ENCODE measurements at regions not wholly inside any gene's neighbourhood (a gene's known extent, or its start where the extent isn't known, plus 50 kb on each side); places are given as distances from the start of the nearest gene placed in this dataset.

DNA sequence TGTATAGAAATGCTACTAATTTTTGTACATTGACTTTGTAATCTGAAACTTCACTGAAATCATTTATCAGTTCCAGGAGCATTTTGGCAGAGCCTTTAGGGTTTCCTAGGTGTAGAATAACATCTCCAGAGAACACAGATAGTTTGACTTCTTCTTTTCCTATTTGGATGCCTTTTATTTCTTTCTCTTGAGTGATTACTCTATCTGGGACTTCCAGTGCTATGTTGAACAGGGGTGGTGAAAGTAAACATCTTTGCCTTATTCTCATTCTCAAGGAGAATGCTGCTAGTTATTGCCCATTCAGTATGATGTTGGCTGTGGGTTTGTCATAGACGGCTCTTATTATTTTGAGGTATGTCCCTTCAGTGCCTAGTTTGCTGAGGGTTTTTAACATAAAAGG lies 697.9 kb upstream of the ROBO1 start:
- 92% methylated on average over 1 of the region's 1 CpG for WGBS
- H3K27ac ChIP-seq (ENCODE audit: low read depth) = no peak overlapping the region

DNA sequence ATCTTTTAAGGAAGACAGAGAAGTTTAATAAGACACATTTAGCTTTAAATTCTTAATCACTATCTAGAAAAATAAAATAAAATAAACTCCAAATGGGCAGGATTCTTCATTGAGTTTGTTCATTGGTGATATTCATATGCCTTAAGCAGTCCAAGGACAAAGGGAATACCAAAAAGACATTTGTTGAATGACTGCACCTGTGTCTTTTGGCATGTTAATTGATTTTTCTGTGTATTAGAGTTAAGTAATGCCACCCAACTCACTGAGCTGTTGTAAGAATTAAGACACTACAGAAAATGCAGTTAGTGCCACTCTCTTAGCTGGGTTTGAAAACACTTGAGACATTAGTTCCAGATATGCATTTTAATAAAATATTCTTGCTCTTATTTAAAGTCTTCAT lies 683.6 kb upstream of the ROBO1 start:
- DNase-seq (ENCODE audit: extremely low spot score) = no peak
- H3K4me3 ChIP-seq (ENCODE audit: low read depth, low read length) = no peak overlapping the region
- no peaks in the 10 kb centered on the region for H3K36me3 ChIP-seq (ENCODE audit: insufficient read depth)
- H3K27ac ChIP-seq (ENCODE audit: low read depth) = no peak overlapping the region
- no peaks in the 10 kb centered on the region for H3K4me1 ChIP-seq (ENCODE audit: insufficient read depth)

More for the DNA sequence above, 697.9 kb upstream of the ROBO1 start:
- DNase-seq (ENCODE audit: extremely low spot score) = no peak
- Histone ChIP-seq H3K4me1 (ENCODE audit: insufficient read depth) (no peaks in the 10 kb centered on the region), H3K36me3 (ENCODE audit: insufficient read depth) (no peaks in the 10 kb centered on the region), H3K4me3 (ENCODE audit: low read depth, low read length) (no peak overlapping the region)

DNA sequence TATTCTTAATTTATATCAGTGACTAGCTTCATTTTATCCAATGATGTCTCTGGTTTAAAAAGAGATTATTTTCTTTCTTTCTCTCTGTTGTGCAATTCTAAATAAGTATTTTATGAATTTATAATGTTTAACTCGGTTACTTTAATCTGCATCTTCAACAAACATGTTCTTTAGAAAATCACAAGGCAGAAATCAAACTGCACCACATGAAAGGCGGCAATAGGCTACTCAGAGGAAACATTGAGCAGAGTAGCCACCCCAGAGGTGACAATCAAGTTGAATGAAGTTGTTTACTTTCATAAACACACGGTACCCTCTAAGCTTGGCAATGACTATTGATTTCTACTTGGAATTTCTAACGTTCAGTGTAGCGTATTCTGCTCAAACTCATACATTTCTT lies 677.8 kb upstream of the ROBO1 start:
- Histone ChIP-seq H3K4me1 (ENCODE audit: insufficient read depth) (no peaks in the 10 kb centered on the region), H3K27ac (ENCODE audit: low read depth) (no peak overlapping the region), H3K4me3 (ENCODE audit: low read depth, low read length) (no peak overlapping the region), H3K36me3 (ENCODE audit: insufficient read depth) (no peaks in the 10 kb centered on the region)
- WGBS = 72% methylated on average over 5 of the region's 5 CpGs
- no peak for DNase-seq (ENCODE audit: extremely low spot score)

DNA sequence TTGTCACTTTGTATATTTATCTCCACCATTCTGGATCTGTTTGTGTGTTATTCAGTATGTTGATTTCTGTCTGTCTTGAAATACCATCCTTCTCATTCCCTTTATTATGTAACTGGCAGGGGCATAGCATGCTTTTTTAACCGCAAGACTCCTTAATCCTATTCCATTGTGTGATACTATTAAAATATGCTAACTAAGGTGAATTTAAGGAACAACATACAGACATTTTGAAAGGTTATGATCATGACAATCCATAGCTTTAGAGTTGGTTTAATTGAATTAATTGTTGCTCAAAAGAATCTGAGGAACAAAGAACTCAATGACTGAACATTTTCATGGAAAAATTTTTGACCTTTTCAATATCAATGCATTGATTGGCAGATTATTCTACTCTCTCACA lies 677.3 kb upstream of the ROBO1 start:
- no peak overlapping the region for H3K27ac ChIP-seq (ENCODE audit: low read depth)

DNA sequence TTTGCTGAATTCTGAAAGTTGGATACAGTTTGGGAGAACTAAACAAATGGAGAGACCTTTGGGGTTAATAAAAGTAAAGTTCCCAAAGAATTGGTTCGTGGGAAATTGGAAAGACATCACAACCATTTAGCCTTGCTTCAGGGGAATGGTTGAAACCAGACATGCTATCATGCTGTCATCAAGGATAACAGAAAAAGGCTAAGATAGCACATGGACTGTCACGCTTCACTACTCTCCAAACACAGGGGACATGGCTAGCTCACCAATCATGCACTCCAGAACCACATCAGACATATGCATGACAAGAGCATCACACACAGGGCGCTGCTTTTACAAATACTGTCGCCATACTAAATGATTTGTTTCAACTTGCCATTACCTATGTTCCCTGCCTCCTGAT lies 671.7 kb upstream of the ROBO1 start:
- Histone ChIP-seq H3K36me3 (ENCODE audit: insufficient read depth) (no peaks in the 10 kb centered on the region), H3K4me1 (ENCODE audit: insufficient read depth) (no peaks in the 10 kb centered on the region), H3K27ac (ENCODE audit: low read depth) (no peak overlapping the region), H3K4me3 (ENCODE audit: low read depth, low read length) (no peak overlapping the region)
- WGBS = 80% methylated on average over 4 of the region's 4 CpGs
- DNase-seq (ENCODE audit: extremely low spot score) = no peak

More for the DNA sequence above, 677.3 kb upstream of the ROBO1 start:
- Histone ChIP-seq H3K4me1 (ENCODE audit: insufficient read depth) (no peaks in the 10 kb centered on the region), H3K4me3 (ENCODE audit: low read depth, low read length) (no peak overlapping the region), H3K36me3 (ENCODE audit: insufficient read depth) (no peaks in the 10 kb centered on the region)
- WGBS = 61% methylated on average over 1 of the region's 1 CpG
- no peak for DNase-seq (ENCODE audit: extremely low spot score)

DNA sequence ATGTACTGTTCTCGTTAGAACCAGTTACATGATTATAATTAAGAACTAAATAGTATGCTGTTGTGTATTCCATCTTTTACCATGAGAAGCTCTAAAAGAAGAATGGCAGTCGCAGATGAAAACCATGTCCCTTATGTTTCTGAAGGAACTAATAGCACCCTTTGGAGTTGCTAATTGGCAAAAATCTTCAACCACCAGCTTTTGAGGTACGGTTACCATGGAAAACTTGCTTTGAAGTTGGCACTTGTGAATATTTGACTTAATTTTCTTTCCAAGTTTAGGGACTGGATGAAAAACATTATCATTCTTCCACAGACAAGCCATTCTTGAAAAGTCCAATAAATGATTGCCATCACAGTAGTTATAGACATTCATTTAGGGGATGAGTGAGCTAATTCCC lies 666.6 kb upstream of the ROBO1 start:
- no peak overlapping the region for H3K4me3 ChIP-seq (ENCODE audit: low read depth, low read length)
- no peak overlapping the region for H3K27ac ChIP-seq (ENCODE audit: low read depth)
- 93% methylated on average over 3 of the region's 3 CpGs for WGBS
- no peaks in the 10 kb centered on the region for H3K36me3 ChIP-seq (ENCODE audit: insufficient read depth)
- H3K4me1 ChIP-seq (ENCODE audit: insufficient read depth) = no peaks in the 10 kb centered on the region
- no peak for DNase-seq (ENCODE audit: extremely low spot score)

DNA sequence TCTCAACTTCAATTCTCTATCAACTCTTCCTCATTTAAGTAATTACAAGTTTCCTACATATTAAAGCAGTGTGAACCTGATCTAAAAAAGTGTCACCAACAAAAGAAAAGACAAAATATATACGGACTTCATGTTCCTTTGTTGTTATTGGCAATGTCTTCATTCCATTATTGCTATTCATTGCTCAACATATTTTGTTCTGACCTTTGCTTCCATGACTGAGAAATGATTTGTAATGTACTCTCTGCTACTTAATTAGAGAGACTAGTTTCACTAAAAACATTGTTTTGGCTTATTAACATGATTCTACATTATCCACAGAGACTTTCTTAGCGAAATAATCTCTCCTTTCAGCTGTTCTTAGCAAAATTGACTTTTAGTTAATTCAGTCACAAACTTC lies 657.2 kb upstream of the ROBO1 start:
- no peak for DNase-seq (ENCODE audit: extremely low spot score)
- no peak overlapping the region for H3K27ac ChIP-seq (ENCODE audit: low read depth)
- H3K4me3 ChIP-seq (ENCODE audit: low read depth, low read length) = no peak overlapping the region
- no peaks in the 10 kb centered on the region for H3K4me1 ChIP-seq (ENCODE audit: insufficient read depth)
- H3K36me3 ChIP-seq (ENCODE audit: insufficient read depth) = no peaks in the 10 kb centered on the region
- WGBS = 43% methylated on average over 2 of the region's 2 CpGs

DNA sequence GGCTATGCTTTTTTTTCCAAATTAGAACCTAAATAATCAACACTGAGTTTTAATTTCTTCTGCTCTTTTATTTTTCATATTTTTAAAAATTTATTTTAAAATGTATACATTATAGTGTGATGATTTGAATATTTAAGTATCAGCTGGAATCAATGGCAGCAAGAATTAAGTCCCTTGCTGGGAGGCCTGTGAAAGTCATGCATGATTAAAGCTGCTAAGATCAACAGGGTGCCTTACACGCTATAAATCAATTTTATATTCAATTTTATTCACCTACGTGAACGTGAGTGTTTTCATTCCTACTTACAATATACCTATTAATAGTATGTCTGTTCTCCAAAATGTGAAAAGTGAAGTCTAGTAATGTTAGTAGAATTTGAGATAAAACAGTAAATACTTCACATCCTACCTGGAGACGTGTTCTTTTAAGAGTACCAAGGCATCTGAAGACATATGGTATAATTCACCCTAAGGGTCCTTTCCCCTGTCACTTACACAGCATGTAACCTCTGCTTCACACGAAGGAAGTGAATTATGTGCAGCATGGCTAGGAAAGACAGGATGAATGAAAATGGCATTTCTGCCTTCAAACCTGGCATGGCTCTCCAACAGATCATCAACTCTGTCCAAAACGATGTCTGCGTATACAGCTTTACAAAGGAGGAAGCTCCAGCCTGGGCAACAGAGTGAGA lies 640.4 kb upstream of the ROBO1 start:
- DNase-seq (ENCODE audit: extremely low spot score) = no peak
- no peak overlapping the region for H3K4me3 ChIP-seq (ENCODE audit: low read depth, low read length)
- H3K27ac ChIP-seq (ENCODE audit: low read depth) = no peak overlapping the region
- 55% methylated on average over 7 of the region's 7 CpGs for WGBS
- no peaks in the 10 kb centered on the region for H3K4me1 ChIP-seq (ENCODE audit: insufficient read depth)
- no peaks in the 10 kb centered on the region for H3K36me3 ChIP-seq (ENCODE audit: insufficient read depth)

DNA sequence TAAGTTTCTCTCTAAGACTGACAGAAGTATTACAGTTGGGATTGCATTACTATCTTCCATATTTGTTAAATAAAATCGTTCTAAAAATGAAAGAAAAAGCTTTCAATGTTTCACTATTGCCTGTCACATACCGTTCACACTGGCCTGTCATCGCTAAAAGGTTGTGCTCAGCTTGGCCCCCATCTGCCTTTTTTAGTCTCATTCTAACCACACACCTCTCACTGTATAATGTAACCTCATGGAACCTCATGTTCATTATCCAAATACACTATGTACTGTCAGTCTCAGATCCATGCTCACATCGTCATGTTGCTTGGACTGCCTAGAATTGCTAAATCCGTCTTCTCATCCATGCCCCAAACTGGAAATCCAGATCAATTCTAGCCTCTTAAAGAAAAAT lies 637.8 kb upstream of the ROBO1 start:
- H3K27ac ChIP-seq (ENCODE audit: low read depth) = no peak overlapping the region
- 94% methylated on average over 5 of the region's 5 CpGs for WGBS
- H3K4me3 ChIP-seq (ENCODE audit: low read depth, low read length) = no peak overlapping the region
- DNase-seq (ENCODE audit: extremely low spot score) = no peak
- no peaks in the 10 kb centered on the region for H3K36me3 ChIP-seq (ENCODE audit: insufficient read depth)
- H3K4me1 ChIP-seq (ENCODE audit: insufficient read depth) = no peaks in the 10 kb centered on the region

DNA sequence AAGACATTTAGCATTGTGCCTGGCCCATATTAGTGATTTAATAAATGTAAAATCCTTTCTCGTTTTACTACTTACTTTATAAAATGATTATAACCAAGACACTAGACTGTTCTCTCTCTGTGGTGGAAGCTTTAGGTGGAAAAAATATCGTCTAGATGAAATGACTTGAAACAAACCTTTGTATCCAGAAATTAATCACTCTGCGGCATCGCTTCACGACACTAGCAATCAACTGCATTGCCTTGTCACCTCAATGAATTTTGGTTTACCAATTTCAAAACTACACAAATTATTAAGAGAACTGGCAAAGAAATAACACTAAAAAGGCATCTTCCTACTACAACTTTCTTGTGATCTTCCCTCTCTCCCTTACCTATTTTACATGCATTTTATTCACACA lies 627.2 kb upstream of the ROBO1 start:
- no peaks in the 10 kb centered on the region for H3K4me1 ChIP-seq (ENCODE audit: insufficient read depth)
- no peaks in the 10 kb centered on the region for H3K36me3 ChIP-seq (ENCODE audit: insufficient read depth)
- no peak overlapping the region for H3K27ac ChIP-seq (ENCODE audit: low read depth)
- H3K4me3 ChIP-seq (ENCODE audit: low read depth, low read length) = no peak overlapping the region
- 87% methylated on average over 5 of the region's 5 CpGs for WGBS
- DNase-seq (ENCODE audit: extremely low spot score) = no peak

DNA sequence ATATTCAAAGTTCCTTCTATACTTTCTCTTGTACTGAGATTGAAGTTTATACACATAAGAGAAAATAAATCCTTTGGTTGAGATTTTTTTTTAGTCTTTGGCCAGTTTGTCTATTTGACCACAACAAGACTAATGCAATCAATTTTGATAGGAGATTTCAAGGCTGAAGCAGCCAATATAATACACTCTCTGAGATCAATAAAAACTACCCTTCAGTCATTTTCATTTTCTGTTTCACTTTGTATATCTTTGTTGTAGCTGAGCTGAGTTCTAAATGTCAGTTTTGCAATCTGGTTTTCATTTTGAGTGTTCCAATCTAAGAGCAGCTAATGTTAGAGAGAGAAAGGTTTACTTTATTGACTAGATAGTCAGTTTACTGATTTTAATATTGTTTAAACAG lies 623.8 kb upstream of the ROBO1 start:
- H3K4me3 ChIP-seq (ENCODE audit: low read depth, low read length) = no peak overlapping the region
- H3K27ac ChIP-seq (ENCODE audit: low read depth) = no peak overlapping the region
- H3K36me3 ChIP-seq (ENCODE audit: insufficient read depth) = no peaks in the 10 kb centered on the region
- no peaks in the 10 kb centered on the region for H3K4me1 ChIP-seq (ENCODE audit: insufficient read depth)
- no peak for DNase-seq (ENCODE audit: extremely low spot score)

DNA sequence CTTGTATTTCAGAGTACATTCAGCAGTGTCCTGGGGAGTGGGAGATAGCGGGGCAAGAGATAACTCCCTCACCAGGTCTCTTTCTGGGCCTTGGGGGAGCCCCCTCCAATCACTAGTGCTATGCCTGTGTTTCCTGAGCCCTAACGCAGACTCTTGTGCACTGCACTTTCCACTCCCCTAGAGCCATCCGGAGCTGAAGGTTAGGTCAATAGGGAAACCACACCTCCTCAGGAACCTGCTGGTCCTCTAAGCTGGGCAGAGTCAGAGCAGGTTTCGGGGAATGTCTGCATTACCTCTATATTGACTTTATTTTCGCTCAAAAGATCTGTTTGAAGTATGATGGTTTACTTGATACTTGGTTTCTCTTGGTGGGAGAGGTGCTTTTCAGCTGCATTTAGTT lies 617.0 kb upstream of the ROBO1 start:
- no peak overlapping the region for H3K27ac ChIP-seq (ENCODE audit: low read depth)
- H3K36me3 ChIP-seq (ENCODE audit: insufficient read depth) = no peaks in the 10 kb centered on the region
- no peak for DNase-seq (ENCODE audit: extremely low spot score)

DNA sequence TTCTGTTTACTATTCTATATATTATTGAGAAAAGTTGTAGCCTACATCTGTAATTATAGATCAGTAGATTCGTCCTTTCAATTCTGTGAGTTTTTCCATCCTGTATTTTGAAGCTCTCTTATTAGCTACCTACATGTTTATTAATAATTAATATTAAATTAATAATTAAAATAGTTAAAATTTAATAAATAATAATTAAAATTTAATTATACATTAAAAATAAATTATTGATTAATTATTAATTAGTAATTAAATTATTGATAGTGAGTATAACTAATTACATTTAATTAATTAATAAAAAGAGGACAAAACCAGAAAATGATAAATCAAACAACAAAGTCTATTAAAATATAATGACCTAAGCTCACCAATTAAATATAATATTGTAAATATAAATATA lies 606.6 kb upstream of the ROBO1 start:
- H3K4me3 ChIP-seq (ENCODE audit: low read depth, low read length) = no peak overlapping the region
- 93% methylated on average over 1 of the region's 1 CpG for WGBS
- H3K36me3 ChIP-seq (ENCODE audit: insufficient read depth) = no peaks in the 10 kb centered on the region
- no peaks in the 10 kb centered on the region for H3K4me1 ChIP-seq (ENCODE audit: insufficient read depth)
- DNase-seq (ENCODE audit: extremely low spot score) = no peak
- no peak overlapping the region for H3K27ac ChIP-seq (ENCODE audit: low read depth)

More for the DNA sequence above, 617.0 kb upstream of the ROBO1 start:
- no peaks in the 10 kb centered on the region for H3K4me1 ChIP-seq (ENCODE audit: insufficient read depth)
- H3K4me3 ChIP-seq (ENCODE audit: low read depth, low read length) = no peak overlapping the region
- WGBS = 80% methylated on average over 5 of the region's 5 CpGs

DNA sequence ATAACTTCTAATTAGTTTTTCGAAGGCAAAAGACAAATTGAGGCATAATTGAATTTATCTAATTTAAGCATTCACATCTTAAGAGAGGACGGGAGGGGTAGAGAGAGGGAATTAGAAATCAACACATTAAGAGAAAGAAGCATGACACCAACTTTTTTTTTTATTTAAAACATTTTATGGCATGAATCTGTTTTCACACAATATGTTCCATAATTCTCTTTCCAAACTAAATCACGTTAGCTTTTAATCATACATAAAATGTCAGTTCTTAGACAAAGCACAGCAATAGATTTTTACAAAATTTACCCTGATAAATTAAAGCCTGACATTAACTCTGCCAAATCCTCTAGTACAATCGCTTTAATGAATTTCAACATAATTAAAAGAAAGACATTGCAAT lies 600.8 kb upstream of the ROBO1 start:
- no peaks in the 10 kb centered on the region for H3K36me3 ChIP-seq (ENCODE audit: insufficient read depth)
- WGBS = 79% methylated on average over 4 of the region's 4 CpGs
- DNase-seq (ENCODE audit: extremely low spot score) = no peak
- no peak overlapping the region for H3K4me3 ChIP-seq (ENCODE audit: low read depth, low read length)
- H3K4me1 ChIP-seq (ENCODE audit: insufficient read depth) = no peaks in the 10 kb centered on the region
- H3K27ac ChIP-seq (ENCODE audit: low read depth) = no peak overlapping the region
